ENCODE measurements at regions not wholly inside any gene's neighbourhood (a gene's known extent, or its start where the extent isn't known, plus 50 kb on each side); places are given as distances from the start of the nearest gene placed in this dataset.

DNA sequence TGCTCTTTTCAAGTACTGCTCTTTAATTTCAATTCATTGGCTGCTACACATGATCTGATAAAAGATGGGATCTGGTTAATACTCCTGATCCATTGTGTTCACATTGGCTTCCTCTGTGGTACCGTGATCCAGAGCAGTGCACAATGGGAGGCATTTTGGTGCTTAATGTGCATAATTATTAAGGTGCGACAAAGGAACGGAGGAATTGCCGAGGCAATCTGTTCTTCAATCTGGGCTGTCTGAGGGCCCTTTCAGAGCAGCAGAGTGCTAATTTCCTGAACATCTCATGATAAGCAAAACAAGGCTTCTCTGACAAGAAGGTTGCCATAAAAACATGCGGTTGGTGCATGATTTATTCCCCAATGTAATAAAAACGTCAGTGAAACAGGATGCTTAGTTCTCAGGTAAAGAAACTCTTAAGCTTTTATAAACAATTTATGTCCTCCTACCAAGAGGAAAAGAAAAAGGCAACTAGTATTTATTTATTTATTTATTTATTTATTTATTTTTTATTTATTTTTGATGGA is 64.0 kb upstream of the EPHA3 start:
- Histone ChIP-seq H3K27ac (ENCODE audit: low read depth, low read length) (no peak overlapping the region), H3K79me1 (ENCODE audit: low read depth, low read length) (no peaks in the 10 kb centered on the region), H3K4me1 (replicated peaks in 1 of 4; ENCODE audit: control insufficient read depth in 3 of 4, insufficient read depth in 4 of 4, low read length in 3 of 4) (no peaks in the 10 kb centered on the region; a peak in 2 of 7 replicates), H3K23me2 (ENCODE audit: low read depth, low read length) (no peaks in the 10 kb centered on the region), H2BK15ac (ENCODE audit: low read length) (no peak overlapping the region), H3K4me2 (ENCODE audit: insufficient read depth in 1 of 2, low read depth in 2 of 2, low read length in 2 of 2) (no peak overlapping the region), H3K9me3 (ENCODE audit: insufficient read depth in 2 of 2, low read depth in 1 of 2, low read length in 1 of 2) (no peaks in the 10 kb centered on the region), H3K14ac (ENCODE audit: insufficient read length) (no peak overlapping the region), H3K27me3 (replicated peaks in 1 of 4; ENCODE audit: control insufficient read depth in 3 of 4, extremely low read depth in 1 of 4, insufficient read depth in 3 of 4, low read length in 3 of 4) (peaks cover 0 to 1% (median 0%) of the 10 kb centered on the region in 4 experiments; a peak in 1 of 7 replicates), H2BK12ac (ENCODE audit: low read depth, low read length) (no peak overlapping the region), H3K23ac (ENCODE audit: insufficient read length) (no peak overlapping the region), H2BK5ac (ENCODE audit: low read depth, low read length) (no peak overlapping the region), H4K8ac (ENCODE audit: extremely low read depth, insufficient read depth, low read length) (no peak overlapping the region), H2BK120ac (replicated peaks; ENCODE audit: low read depth, low read length) (no peak overlapping the region), H4K5ac (ENCODE audit: insufficient read length, low read depth, low read length) (no peak overlapping the region), H2AFZ (ENCODE audit: low read length) (no peak overlapping the region; the same call in 1 of the 2 replicates), H4K20me1 (replicated peaks in 1 of 2; ENCODE audit: control insufficient read depth in 1 of 2, insufficient read depth in 2 of 2, low read length in 2 of 2) (no peaks in the 10 kb centered on the region), H3K18ac (ENCODE audit: extremely low read depth, low read length) (no peak overlapping the region), H2BK20ac (ENCODE audit: low read length) (no peak overlapping the region), H2AK5ac (ENCODE audit: low read depth, low read length) (no peak overlapping the region), H4K91ac (replicated peaks; ENCODE audit: insufficient read length, low read length) (no peak overlapping the region), H3K36me3 (ENCODE audit: control insufficient read depth in 2 of 4, insufficient read depth in 4 of 4, low read length in 3 of 4) (no peaks in the 10 kb centered on the region), H3K79me2 (ENCODE audit: control insufficient read depth in 1 of 2, insufficient read depth in 2 of 2, low read length in 2 of 2) (no peaks in the 10 kb centered on the region), H3K4me3 (ENCODE audit: extremely low read depth in 1 of 4, insufficient read depth in 2 of 4, low read depth in 3 of 4, low read length in 4 of 4) (no peak overlapping the region), H3K56ac (replicated peaks; ENCODE audit: insufficient read length, low read depth, low read length) (no peak overlapping the region), H3K4ac (replicated peaks; ENCODE audit: insufficient read length, low read depth, low read length) (no peak overlapping the region), H3K9ac (replicated peaks in 1 of 4; ENCODE audit: extremely low read depth in 1 of 4, low read depth in 3 of 4, low read length in 3 of 4) (no peak overlapping the region)
- ChIA-PET CTCF (ENCODE audit: partially characterized antibody) (interaction anchor here (1.0 kb wide), 1 partner anchor 19 kb away, joined by 3 read pairs; no protein-coding TSS in a partner anchor), POLR2A (ENCODE audit: partially characterized antibody) (no interaction called here)
- TF ChIP-seq SP4 (IDR thresholded peaks at IDR 0.05; ENCODE audit: low read length) (no peak), POLR2AphosphoS5 (IDR thresholded peaks at IDR 0.05; ENCODE audit: low read depth, low read length) (no peak), BACH1 (IDR thresholded peaks at IDR 0.05; ENCODE audit: low read length) (no peak), BCL11A (IDR thresholded peaks at IDR 0.05; ENCODE audit: low read depth in 2 of 2, low read length in 2 of 2) (no peak), JUND (IDR thresholded peaks at IDR 0.05; ENCODE audit: low read length) (no peak), CBX8 (IDR thresholded peaks at IDR 0.05; ENCODE audit: borderline replicate concordance, low read depth, low read length) (no peak), POLR2A (IDR thresholded peaks at IDR 0.05; ENCODE audit: control extremely low read depth in 1 of 2, low read depth in 2 of 2, low read length in 2 of 2) (no peak), RBBP5 (IDR thresholded peaks at IDR 0.05; ENCODE audit: borderline replicate concordance, low read depth, low read length) (no peak), BRCA1 (IDR thresholded peaks at IDR 0.05; ENCODE audit: low read depth, low read length) (no peak), CEBPB (IDR thresholded peaks at IDR 0.05; ENCODE audit: low read depth, low read length) (no peak)
- TF ChIP-seq, protein P1, sequence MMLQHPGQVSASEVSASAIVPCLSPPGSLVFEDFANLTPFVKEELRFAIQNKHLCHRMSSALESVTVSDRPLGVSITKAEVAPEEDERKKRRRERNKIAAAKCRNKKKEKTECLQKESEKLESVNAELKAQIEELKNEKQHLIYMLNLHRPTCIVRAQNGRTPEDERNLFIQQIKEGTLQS (IDR thresholded peaks at IDR 0.05; ENCODE audit: insufficient read depth, low read depth, low read length): no peak
- 95% methylated on average over 6 of the region's 6 CpGs; no CpG with 5 or more reads in 1 of the 2 experiments for WGBS, 2 experiments (ENCODE audit: extremely low coverage in 1 of 2, insufficient coverage in 1 of 2, insufficient read length in 1 of 2, insufficient replicate concordance in 2 of 2, low coverage in 1 of 2, low lambda C conversion rate in 2 of 2, missing lambda C conversion rate in 1 of 2)
- FAIRE-seq: no peak
- DNase-seq (ENCODE audit: low read depth in 1 of 2, low spot score in 2 of 2): no peak

Data from H1 (cell line).